Activated naive CD4-positive, alpha-beta T cell treated with anti-CD3 and anti-CD28 coated beads, Interleukin-2, amount 50 U/mL, for 24 hours (primary cell): ENCODE measurements at regions not wholly inside any gene's neighbourhood (a gene's known extent, or its start where the extent isn't known, plus 50 kb on each side); places are given as distances from the start of the nearest gene placed in this dataset.

Source experiments
- H3K27ac Mint-ChIP-seq: one replicate; pipeline ENCODE4 v1.8.0; 2021; ENCODE audit warnings: mild to moderate bottlenecking, mixed read lengths
- H3K27me3 Mint-ChIP-seq: one replicate; pipeline ENCODE4 v1.8.0; 2021; ENCODE audit warnings: mixed read lengths
- H3K36me3 Mint-ChIP-seq: one replicate; pipeline ENCODE4 v1.8.0; 2021; ENCODE audit warnings: mixed read lengths
- H3K4me1 Mint-ChIP-seq: one replicate; pipeline ENCODE4 v1.8.0; 2021; ENCODE audit warnings: mixed read lengths
- H3K4me3 Mint-ChIP-seq: one replicate; pipeline ENCODE4 v1.8.0; 2021; ENCODE audit warnings: mild to moderate bottlenecking, mixed read lengths
- H3K9me3 Mint-ChIP-seq: one replicate; pipeline ENCODE4 v1.8.0; 2021; ENCODE audit warnings: mixed read lengths

DNA sequence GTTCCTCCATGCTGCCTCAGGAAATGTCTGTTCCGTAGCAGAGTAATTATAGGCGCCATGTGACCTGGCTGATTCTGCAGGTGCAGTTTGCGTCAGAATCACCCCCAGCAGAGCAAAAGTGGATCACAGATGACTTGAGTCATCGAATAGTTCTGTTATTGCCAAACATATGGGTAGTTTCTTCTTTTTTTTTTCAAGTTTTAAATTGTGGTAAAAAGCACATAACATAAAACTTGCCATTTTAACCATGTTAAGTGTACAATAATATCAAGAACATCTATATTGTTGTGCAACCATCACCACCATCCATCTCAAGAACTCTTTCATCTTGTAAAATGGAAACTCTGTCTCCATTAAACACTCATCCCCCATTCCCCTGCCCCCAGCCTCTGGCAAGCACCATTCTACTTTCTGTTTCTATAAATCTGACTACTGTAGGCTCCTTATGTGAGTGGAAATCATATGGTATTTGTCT is 177.7 kb upstream of the TWIST2 start:
- H3K4me3 Mint-ChIP-seq, result no peak overlapping the region
- peaks cover 11% of the 10 kb centered on the region for H3K27me3 Mint-ChIP-seq
- peak overlapping the region; percentile 30 for H3K27ac Mint-ChIP-seq
- H3K36me3 Mint-ChIP-seq, result no peaks in the 10 kb centered on the region
- H3K9me3 Mint-ChIP-seq, result peaks cover 5% of the 10 kb centered on the region
- H3K4me1 Mint-ChIP-seq, result no peaks in the 10 kb centered on the region

DNA sequence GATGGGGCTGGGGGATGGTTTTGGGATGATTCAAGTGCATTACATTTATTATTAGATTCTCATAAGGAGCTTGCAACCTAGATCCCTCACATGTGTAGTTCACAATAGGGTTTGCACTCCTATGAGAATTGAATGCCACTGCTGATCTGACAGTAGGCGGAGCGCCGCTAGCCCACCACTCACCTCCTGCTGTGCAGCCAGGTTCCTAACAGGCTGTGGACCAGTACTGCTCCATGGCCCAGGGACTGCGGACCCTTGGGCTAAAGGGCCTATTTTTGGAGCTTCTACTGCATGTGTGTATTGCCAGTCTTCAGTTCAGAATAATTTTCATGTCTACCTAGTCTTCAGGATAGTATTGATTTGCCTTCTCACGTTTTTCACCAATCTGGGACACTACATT is 165.3 kb upstream of the TWIST2 start:
- Mint-ChIP-seq H3K4me3 (no peak overlapping the region), H3K27me3 (peaks cover 25% of the 10 kb centered on the region), H3K27ac (no peak overlapping the region), H3K36me3 (peaks cover 4% of the 10 kb centered on the region), H3K4me1 (peaks cover 4% of the 10 kb centered on the region), H3K9me3 (peaks cover 14% of the 10 kb centered on the region)

DNA sequence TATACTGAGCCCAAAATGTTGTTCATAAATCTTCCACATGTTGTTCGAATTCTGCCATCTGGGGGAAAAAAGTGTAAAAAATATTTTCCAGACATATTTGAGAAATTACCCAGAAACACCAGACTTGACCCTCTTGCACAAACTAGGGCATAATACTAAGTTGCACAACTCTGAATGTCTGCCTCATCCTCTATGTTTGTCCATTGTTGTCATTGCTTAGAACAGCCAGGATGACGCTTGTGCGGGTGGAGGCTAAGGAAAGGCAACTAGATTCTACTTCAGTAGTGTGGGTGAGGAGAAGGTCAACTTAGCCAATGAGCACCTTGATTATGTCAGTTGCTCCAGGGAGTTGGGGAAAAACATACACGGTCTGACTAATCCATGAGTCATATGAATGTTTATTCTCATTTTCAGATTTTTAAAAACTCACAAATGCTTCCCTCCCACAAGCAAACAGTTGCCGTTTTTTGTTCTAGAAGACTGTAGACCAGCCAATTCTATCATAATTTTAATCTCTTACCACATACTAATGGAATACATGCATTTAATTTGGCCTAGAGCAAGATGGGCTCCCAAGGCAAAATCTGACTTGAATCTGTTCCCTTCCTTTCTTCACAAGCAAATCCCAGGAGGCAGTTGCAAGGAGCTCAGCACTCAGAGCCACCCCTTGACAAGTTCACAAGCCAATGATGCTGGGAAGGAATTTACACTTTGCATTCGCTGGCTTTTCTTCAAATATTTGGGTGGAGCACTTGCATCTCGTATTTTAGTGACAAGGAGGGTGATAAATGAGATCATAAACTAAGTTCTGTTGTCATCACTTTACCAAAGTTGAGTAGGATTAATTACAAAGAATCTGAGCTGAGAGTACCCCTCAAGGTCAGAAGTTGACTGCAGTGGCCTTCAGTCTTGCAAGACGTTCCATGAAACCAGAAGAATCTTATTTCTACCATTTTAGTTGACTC is 163.2 kb upstream of the TWIST2 start:
- H3K27ac Mint-ChIP-seq, result no peak overlapping the region
- no peaks in the 10 kb centered on the region for H3K36me3 Mint-ChIP-seq

DNA sequence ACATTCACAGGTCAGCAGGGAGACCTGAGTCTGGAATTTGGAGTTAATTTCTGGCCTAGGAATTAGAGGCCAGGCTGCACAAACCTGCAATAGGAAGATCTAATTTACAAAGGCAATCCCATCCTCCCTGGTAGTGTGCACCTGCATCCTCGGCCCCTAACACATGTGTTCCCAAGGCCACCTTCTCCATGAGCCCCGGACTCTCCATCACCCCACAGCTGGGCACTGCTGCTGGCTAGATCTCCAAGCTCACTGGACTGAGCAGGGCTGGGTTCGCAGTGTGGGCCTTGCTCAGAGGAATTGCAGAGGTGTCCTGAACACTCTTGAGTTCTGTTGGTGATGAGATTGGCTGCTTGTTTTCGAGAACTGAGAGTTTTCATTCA is 162.6 kb upstream of the TWIST2 start:
- H3K9me3 Mint-ChIP-seq, result no peaks in the 10 kb centered on the region
- no peak overlapping the region for H3K27ac Mint-ChIP-seq
- no peaks in the 10 kb centered on the region for H3K36me3 Mint-ChIP-seq
- H3K4me3 Mint-ChIP-seq, result no peak overlapping the region
- peaks cover 12% of the 10 kb centered on the region for H3K27me3 Mint-ChIP-seq
- peaks cover 4% of the 10 kb centered on the region for H3K4me1 Mint-ChIP-seq

More for the DNA sequence above, 163.2 kb upstream of the TWIST2 start:
- Mint-ChIP-seq H3K4me1 (peaks cover 4% of the 10 kb centered on the region), H3K9me3 (no peaks in the 10 kb centered on the region), H3K4me3 (no peak overlapping the region), H3K27me3 (peaks cover 12% of the 10 kb centered on the region)

DNA sequence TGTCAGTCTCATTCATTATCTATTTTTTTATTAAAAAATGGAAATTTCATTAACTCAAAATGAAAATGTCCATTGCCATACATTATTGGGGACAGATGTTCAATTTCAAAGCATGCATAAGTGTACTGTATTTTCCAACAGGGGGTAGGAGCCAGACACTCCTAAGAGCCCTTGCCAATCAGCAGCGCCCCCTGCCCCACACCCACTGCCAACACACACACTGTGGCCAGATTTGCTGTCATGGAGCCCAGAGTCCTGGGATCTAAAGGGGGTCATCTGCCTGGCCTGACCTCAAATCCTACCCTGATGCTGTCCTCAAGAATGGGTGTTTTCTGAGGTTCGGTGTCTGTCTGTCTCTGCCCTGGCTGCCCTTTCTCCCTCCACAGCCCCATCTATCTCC is 162.2 kb upstream of the TWIST2 start:
- H3K4me1 Mint-ChIP-seq, result peaks cover 4% of the 10 kb centered on the region
- H3K4me3 Mint-ChIP-seq, result no peak overlapping the region
- peaks cover 12% of the 10 kb centered on the region for H3K27me3 Mint-ChIP-seq
- H3K36me3 Mint-ChIP-seq, result no peaks in the 10 kb centered on the region
- H3K9me3 Mint-ChIP-seq, result no peaks in the 10 kb centered on the region
- no peak overlapping the region for H3K27ac Mint-ChIP-seq

DNA sequence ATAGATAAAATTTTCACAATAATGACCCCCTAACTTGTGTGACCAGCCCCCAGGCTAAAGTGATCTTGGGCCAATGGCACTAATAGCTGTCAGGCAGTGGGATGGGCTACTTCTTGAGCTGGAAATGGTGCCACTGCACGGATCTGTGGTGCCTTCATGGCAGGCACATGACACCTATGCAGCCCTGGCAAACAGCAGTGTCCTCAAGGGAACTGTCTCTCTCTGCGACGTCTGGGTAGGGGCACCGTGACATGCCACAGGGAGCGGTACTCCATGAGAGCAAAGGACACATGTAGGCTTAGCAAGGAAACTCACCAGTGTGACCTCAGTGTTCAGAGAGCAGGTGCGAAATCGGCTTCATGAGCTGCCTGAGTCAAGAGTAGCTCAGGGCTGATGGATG is 161.7 kb upstream of the TWIST2 start:
- H3K4me1 Mint-ChIP-seq, result peaks cover 4% of the 10 kb centered on the region

DNA sequence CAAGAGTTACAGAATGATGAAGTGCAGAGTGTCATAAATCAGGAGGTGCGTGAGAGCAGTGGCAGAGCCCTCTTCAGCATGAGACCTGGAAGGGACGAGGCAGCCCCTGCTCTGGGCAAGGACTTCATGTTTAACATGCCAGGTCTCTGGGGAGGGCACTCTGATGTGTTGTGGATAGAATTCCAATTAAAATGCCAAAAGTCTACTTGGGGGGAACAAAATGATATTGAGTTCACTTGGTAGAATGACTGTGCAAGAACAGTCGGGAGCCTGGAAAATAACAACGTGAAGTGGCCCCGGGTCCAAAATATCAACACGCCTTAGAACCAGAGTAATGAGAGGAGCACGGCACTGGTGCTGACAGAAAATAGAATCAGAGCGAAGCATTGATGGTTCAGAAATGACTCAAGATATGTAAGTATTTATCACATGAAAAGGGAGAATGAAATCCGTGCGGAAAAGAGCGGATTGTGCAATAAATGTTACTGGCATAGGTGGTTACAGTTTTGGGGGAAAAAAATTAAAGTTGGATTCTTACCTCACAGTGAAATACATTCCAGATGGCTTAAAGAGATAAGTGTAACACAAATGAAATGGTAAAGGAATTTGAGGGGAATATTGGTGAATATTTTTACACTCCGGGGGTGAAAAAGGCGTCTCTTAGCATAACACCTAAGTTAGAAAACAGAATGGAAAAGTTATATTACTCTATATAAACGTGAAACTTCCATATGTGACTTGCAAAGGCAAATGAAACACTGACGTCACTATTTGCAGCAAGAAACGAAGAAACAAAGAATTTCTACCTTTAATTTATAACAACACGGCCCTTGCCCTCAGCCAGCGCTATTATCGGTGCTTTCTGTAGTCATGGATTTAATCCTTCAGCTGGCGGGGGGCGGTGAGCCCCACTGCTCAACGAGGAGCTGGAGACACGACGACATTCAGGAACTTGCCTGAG is 159.4 kb upstream of the TWIST2 start:
- Mint-ChIP-seq H3K4me3 (no peak overlapping the region), H3K27me3 (peaks cover 7% of the 10 kb centered on the region), H3K36me3 (no peaks in the 10 kb centered on the region), H3K27ac (no peak overlapping the region), H3K9me3 (no peaks in the 10 kb centered on the region), H3K4me1 (peaks cover 4% of the 10 kb centered on the region)

More for the DNA sequence above, 161.7 kb upstream of the TWIST2 start:
- Mint-ChIP-seq H3K4me3 (no peak overlapping the region), H3K36me3 (no peaks in the 10 kb centered on the region), H3K9me3 (no peaks in the 10 kb centered on the region), H3K27ac (no peak overlapping the region), H3K27me3 (peaks cover 10% of the 10 kb centered on the region)

DNA sequence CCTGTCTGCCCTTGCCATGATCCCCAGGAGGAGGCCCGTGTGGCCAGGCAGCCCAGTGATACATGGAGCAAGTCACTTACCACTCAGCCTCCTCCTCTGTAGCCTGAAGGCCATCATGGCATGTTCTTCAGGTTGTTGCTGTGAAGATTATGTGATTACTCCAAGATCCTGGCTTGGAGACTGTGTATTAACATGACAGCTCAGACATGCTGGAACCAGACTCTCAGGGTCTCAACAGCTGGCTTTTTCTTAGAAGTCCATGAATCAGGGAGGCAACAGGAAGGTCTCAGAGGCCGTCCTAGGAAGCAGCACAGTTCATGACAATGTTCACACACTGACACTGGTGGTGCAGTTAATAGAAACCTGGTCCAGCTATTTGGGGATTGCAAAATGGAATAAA is 158.6 kb upstream of the TWIST2 start:
- Mint-ChIP-seq H3K9me3 (no peaks in the 10 kb centered on the region), H3K36me3 (no peaks in the 10 kb centered on the region), H3K4me1 (peaks cover 4% of the 10 kb centered on the region), H3K27ac (no peak overlapping the region), H3K27me3 (peaks cover 3% of the 10 kb centered on the region), H3K4me3 (no peak overlapping the region)

DNA sequence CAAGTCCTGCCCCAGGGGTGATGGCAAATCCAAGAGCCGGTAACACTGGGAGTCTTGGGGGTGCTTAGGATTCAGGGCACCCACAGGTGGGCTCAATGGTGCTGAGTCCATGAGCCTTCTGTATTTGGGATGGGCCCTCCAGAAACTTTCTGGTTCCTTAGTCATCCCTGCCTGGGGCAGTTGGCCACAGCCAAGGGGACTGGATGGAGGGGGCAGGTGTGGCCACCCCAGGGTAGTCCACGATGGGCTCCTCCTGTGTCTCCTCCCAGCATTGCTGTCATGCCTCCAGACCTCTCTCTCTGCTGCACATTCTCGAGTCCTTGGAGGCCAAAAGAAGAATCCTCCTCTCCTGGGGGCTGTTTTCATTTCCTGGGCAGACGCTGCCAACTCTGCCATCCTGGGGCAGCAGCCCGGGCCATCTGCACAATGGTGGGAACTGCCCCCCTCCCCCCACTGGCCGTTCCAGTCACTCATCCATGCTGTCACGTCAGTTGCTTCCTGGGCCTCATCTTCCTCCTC is 158.0 kb upstream of the TWIST2 start:
- Mint-ChIP-seq H3K27me3 (peaks cover 2% of the 10 kb centered on the region), H3K4me1 (peaks cover 4% of the 10 kb centered on the region)

DNA sequence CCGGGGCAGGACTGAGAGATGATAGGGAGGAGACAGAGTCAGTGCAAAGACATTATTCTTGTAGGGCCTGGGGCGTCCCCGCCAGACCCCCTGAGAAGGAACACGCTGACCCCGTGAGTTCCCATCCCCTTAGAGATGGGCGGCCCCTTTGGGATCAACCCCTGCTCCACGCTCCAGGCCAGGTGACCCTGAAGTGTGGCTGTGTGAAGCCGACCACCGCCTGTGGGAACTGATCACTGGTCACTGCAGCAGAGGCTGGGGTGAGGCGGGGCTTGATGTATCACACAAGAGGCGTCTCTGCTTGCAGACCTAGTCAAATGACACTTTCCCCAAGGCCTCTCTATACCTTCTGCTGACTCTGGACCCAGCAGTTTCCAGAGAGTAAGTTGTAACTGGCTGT is 157.4 kb upstream of the TWIST2 start:
- H3K27ac Mint-ChIP-seq, result no peak overlapping the region
- H3K9me3 Mint-ChIP-seq, result no peaks in the 10 kb centered on the region
- no peak overlapping the region for H3K4me3 Mint-ChIP-seq
- no peaks in the 10 kb centered on the region for H3K36me3 Mint-ChIP-seq
- peaks cover 4% of the 10 kb centered on the region for H3K4me1 Mint-ChIP-seq
- peaks cover 2% of the 10 kb centered on the region for H3K27me3 Mint-ChIP-seq

More for the DNA sequence above, 158.0 kb upstream of the TWIST2 start:
- H3K9me3 Mint-ChIP-seq, result no peaks in the 10 kb centered on the region
- H3K36me3 Mint-ChIP-seq, result no peaks in the 10 kb centered on the region
- no peak overlapping the region for H3K4me3 Mint-ChIP-seq
- H3K27ac Mint-ChIP-seq, result no peak overlapping the region

DNA sequence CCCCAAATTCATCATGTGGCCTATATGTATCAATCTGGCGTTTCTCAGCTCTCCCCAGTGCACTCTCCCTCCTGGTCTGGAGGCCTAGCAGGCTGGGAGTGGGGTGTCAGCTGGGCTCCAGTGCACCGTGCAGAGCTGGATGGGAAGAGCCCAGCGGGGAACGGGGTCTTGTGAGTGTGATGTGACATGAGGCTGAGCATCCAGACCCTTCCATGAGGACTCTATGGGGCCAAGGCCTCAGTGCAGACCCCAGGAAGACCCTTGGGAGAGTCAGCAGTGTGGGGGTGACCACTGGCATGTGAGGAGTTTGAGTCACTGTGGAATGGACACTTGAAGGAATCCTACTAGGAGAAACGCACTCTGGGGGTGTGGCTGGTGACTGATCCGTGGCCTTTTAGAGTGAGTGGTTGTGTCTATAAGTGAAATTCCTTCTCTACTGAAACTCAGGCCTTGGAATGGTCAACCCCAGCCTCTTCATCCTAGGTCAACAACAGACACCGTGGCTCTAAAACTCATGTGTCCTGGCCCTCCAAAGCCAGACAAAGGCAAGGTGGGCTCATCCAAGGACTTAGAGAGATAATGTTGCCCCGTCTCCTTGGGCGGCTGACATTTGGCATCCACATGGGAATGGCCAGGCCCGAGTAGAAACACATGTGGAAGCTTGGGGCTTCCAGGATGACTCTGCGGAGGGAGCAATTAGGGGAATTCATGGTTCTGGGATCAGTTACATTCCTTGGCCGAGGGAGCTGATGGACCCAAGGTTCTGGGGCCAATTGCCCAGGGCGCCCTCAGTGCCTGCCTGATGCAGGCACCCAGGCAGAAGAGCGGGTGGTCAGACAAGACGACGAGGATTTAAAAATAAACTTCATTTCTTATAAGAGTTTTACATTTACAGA is 156.0 kb upstream of the TWIST2 start:
- Mint-ChIP-seq H3K36me3 (no peaks in the 10 kb centered on the region), H3K9me3 (no peaks in the 10 kb centered on the region)

DNA sequence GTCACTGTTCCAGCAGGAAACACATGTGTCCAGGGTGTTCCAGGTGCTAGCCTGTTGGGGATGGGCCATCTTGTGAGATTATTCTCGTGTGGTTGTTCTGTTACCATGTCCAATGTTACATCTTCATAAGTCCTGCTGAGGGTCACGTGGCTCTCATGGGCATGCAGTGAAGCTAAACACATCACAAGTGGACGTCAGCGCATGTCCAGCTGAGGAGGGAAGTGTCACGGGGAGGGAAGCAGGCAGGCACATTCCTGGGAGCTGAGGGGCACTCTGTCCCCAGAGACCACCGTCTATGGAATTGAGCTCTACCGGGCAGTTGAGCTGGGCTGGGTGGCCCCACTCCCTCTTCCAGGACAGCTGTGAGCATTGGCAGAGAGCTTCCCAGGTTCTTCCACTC is 155.3 kb upstream of the TWIST2 start:
- peaks cover 2% of the 10 kb centered on the region for H3K27me3 Mint-ChIP-seq
- no peak overlapping the region for H3K27ac Mint-ChIP-seq
- no peaks in the 10 kb centered on the region for H3K9me3 Mint-ChIP-seq
- no peak overlapping the region for H3K4me3 Mint-ChIP-seq
- H3K36me3 Mint-ChIP-seq, result no peaks in the 10 kb centered on the region
- no peaks in the 10 kb centered on the region for H3K4me1 Mint-ChIP-seq

More for the DNA sequence above, 156.0 kb upstream of the TWIST2 start:
- Mint-ChIP-seq H3K27me3 (peaks cover 2% of the 10 kb centered on the region), H3K4me3 (no peak overlapping the region), H3K4me1 (no peaks in the 10 kb centered on the region), H3K27ac (no peak overlapping the region)

DNA sequence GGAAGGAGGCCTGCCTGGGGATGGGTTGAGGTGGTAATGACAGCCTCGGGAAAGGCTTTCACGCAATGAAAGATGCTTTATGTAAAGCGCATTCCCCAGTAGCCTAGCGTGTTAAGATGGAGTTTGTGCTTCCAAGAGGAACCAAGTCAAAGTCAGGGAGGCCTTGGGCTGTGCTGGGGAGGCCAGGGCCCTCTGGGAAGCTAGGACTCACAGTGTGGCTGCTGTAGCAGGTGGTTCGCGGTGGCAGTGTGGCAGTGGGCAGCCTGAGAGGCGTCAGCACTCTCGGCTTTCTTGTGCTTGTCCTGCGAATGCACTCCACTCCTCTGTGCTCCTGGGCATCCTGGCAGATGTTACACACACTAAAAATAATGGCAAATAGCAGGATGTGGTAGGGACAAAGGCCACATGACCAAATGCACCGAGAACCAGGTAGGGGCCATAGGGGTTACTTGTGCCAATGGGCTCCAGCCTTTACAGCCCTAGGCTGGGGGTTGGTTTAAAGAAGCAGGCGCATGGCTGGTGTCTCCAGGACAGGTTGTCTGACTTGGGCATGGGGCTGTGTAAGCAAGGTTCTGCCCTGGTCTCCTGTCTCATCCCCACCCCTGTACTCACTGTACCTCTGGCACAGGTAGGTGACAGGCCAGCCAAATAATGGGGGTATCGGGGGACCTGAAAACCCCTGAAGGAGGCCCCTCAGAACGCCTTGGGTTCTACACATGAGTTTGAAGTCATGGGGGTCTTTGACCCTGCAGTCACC is 154.4 kb upstream of the TWIST2 start:
- no peaks in the 10 kb centered on the region for H3K4me1 Mint-ChIP-seq
- H3K36me3 Mint-ChIP-seq, result no peaks in the 10 kb centered on the region
- H3K9me3 Mint-ChIP-seq, result no peaks in the 10 kb centered on the region
- peaks cover 1% of the 10 kb centered on the region for H3K27me3 Mint-ChIP-seq
- no peak overlapping the region for H3K27ac Mint-ChIP-seq
- no peak overlapping the region for H3K4me3 Mint-ChIP-seq

DNA sequence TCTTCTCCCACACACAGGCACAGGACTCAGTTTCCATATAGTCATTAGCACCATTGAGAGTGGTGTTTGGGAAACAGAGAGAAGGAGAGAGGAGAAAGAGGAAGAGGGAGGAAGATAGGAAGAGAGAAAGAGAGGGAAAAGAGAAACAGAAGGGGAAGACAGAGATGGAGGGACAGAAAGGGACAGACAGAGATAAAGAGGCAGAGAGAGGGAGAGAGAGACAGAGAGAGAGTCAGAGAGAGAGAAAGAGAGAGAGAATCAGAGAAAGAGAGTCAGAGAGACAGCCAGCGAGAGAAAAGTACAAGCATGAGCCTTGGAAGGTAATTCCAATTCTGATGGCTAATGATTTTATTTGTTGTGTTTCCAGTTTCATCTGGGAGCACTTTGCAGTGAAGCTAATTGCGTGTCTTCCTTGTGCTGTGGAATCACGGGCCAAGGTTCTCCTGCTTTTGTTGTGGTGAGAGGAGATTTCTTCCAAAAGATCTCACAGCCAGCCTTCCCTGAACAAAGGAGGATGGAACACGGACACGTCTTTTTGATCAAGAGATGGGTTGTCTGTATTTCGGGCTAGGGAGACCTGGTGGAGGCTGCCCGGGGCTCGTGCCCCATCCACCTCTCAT is 153.6 kb upstream of the TWIST2 start:
- H3K27me3 Mint-ChIP-seq, result no peaks in the 10 kb centered on the region
- no peak overlapping the region for H3K4me3 Mint-ChIP-seq
- no peak overlapping the region for H3K27ac Mint-ChIP-seq
- no peaks in the 10 kb centered on the region for H3K4me1 Mint-ChIP-seq
- no peaks in the 10 kb centered on the region for H3K9me3 Mint-ChIP-seq
- H3K36me3 Mint-ChIP-seq, result no peaks in the 10 kb centered on the region
